DLD1 (cell line): ENCODE measurements at regions not wholly inside any gene's neighbourhood (a gene's known extent, or its start where the extent isn't known, plus 50 kb on each side); places are given as distances from the start of the nearest gene placed in this dataset.

Source experiments
- in situ Hi-C: cut with HindIII; loops from 2 replicates; pipeline ENCODE4 v1.10.0; 2017; ENCODE audit warnings: low sequenced_read_pairs

DNA sequence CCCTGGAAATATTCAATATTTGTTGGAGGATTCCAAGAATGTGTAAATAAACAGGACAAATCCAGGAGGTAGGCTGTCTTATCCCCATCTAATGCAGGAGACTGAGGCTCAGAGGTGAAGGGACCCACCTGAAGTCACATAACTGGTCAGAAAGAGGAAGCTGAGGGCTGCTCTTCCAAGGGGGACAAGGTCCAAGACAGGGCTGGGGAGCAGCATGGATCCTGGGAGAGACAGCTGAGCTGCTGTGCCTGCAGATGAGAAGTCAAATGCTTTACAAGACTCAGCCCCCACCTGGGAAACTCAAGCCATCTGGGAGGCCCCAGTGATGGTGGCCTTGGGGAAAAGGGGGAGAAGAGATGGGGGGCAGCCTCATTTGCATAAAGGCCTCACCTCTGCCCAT, 224.4 kb downstream of the PTPRU start:
- in situ Hi-C loops = no loop called here

DNA sequence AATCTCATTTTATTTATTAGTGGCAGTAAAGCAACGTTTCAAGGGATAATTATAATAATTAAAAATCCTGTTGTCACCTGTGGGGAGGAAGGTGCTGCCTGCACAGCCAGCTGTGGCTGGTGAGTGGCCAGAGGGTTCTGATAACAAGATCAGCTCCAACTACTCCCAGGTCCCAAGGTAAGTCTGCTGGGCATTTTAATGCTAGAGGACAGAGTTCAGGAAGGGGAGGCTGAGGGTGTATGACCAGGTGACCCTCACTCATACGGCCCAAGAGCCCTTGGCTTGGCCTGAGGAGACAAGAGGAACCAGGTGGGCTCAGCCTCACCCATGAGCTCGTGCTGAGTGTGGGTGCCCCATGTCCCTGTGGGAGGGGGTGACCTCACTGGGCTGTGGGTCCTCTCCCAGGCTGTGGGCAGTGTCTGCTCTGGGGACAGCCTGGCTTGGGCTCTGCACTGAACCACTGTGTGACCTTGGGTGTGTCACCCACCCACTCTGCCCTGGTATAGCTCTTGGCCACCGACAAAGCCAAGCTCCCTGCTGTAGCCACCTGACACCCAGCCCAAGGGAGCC, 223.8 kb downstream of the PTPRU start:
- in situ Hi-C loops = no loop called here

DNA sequence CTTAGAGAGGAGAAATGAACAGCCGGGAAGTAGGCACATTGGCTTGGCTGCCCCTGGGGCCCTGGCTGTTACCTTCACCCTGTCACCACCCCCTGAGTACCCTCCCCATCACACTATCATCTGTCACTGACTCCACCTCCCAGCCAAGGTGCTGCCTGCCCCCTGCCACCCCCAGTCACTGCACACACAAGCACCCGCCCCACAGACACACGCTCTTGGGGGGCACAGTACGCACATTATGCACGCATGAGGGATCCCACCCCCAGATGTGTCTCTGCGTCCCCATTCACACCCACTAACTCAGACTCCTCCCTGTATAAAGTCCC, 223.3 kb downstream of the PTPRU start:
- in situ Hi-C loops = no loop called here

DNA sequence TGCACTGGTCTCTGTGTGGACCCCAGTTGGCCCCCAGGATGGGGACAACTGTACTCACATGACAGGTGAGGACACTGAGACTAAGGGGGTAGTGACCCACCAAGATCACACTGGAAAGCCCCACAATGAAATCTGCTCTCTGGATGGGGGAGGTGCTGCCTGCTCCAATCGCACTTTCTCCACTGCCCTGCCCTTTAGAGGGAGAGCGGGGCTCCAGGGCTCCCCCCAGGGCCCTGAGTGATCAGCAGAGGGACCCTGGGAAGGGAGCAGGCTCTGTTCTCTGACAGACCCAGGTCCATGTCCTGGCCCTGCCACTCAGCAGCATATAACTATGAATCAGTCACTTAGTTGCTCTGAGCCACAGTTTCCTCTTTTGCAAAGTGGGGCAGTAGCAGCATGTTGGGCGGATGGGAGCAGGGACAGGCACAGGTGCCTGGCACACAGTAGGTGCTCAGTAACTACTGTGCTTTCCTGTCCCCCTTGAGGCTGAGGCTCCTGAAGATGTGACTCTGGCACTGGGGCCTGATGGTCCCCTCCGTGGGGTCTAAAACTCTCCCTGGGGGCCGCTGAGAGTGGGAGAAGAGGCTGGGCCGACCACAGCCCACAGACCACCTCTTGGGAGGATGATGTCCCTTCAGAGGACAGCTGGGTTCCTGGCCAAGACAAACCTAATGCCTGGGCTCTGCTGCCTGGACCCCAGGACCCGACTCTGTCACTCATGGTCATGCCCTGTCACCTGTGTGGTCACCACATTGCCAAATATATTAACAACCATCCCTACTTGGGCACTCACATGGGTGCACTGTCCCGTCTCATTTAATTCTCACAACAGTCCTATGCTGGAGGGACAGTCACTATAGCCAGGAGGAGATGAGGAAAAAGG, 222.7 kb downstream of the PTPRU start:
- in situ Hi-C loops = no loop called here

DNA sequence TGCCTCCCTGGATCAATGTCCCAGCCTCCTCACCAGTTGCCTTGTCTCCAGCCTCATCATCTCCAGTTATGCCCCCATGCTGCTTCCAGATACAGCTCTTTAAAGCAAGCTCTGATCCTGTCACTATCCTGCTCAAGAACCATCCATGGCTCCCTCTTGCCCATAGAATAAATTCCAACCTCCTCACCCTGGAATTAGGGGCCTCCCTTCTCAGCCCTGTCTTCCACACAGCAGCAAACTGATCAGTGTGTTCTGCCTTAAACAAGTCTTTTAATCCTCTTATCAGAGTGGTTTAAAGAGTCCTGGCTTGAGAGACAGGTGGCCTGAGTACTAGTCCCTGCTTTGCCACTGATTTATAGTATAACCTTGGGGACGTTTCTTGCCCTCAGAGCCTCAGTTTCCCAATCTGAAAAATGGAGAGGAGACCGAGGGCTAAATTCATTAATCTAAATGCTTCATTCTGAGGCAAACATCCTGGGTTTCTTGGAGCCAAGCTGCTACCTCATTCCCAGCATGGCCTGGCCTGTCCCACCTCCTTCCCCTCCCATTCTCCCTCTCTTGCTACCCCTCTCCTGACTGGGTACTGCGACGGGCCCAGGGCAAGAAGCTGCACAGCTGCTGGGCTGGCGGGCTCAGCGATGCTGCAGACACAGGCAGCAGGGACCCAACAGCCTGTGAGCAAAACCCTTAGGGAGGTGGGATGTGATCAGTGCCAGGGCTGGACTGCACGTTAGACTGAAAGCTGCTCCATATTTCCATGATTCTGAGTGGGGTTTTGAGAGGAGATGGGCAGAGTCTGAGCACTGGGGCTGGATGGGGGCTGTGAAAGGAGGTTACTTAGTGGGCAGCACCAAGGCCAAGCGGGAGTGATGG, 221.4 kb downstream of the PTPRU start:
- in situ Hi-C loops = no loop called here

DNA sequence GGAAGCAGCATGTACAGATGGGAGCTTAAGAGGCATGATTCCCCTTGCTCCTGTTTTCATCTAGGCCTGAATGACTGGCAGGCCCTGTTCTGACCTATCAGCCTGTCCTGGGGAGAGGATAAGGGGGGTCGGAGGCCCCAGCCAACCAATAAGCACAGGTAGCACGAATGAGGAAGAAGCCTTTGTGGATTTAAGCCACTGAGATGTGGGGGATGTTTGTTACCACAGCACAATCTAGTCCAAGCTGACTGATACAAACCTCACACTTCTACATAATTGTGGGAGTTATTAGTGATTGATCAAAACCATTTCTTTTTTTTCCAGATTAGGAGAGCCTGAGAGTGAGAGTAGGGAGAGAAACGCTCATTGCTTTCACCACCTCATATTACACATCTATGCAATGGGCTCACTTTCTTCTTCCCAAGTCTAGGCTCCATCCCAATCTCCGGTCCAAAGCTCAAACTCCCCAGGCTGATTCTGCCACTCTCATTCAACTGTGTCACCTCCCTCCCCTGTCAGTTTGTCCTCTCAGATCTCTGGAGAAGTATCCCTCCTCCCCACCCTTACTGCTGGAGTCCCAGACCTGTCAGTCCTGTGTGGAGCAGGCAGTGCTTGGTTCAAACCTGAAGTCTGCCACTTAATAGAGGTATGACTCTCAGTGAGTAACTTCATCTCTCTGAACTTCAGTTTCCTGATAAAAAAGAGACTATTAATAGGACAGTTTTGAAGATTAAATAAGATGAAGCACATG, 220.5 kb downstream of the PTPRU start:
- in situ Hi-C loops = no loop called here

DNA sequence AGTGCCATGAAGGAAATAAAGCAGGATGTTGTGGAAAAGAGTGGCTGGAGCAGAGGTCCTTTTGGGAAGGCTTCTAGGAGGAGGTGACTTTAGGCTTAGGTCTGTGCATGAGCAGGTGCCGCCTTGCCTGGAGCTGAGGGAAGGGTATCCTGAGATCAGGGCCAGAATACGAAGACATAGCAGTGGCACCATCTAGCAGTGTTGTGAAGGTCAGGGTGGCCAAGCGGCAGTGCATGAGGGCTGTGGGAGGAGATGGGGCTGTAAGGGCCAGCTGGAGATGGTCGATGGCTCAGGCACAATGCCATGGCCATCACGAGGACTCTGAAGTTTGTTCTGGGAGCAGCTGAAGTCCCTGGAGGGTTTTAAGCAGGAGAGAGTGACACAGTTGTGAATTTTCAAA, 219.5 kb downstream of the PTPRU start:
- in situ Hi-C loops = no loop called here

DNA sequence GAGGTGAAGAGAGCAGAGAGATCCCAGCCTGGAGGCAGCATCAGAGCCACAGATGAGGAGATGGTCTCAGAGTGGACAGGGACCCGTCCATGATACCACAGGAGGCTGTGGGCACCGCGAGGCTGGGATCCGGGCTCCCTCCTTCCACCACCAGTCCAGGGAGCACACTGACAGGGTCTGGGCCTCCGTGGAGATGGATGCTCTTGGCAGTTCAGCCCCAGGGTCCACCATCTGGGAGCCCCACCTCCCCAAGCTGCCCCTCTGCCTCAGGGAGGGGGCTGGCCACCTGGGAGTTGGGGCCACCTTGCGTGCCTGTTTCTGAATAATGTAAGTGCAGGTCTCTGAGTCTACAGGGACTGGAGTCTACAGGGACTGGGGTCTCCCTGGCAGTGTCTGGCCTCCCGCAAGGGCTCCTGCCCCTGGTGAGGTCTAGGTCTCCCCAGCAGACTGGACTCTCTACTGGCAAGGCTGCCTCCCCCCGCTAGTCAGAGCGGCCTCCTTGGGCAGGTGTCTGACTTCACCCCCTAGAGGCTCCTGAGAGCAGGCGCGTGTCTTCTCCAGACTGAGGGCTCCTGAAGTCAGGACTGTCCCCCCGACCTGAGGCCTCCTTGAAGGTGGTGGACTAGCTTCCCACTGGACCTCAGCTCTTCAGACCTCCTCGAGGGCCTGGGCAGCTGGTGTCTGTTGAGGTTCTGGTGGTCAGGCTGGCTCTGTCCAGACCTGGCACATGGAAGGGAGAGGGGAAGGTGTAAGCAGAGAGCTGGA, 218.5 kb downstream of the PTPRU start:
- in situ Hi-C loops = no loop called here

DNA sequence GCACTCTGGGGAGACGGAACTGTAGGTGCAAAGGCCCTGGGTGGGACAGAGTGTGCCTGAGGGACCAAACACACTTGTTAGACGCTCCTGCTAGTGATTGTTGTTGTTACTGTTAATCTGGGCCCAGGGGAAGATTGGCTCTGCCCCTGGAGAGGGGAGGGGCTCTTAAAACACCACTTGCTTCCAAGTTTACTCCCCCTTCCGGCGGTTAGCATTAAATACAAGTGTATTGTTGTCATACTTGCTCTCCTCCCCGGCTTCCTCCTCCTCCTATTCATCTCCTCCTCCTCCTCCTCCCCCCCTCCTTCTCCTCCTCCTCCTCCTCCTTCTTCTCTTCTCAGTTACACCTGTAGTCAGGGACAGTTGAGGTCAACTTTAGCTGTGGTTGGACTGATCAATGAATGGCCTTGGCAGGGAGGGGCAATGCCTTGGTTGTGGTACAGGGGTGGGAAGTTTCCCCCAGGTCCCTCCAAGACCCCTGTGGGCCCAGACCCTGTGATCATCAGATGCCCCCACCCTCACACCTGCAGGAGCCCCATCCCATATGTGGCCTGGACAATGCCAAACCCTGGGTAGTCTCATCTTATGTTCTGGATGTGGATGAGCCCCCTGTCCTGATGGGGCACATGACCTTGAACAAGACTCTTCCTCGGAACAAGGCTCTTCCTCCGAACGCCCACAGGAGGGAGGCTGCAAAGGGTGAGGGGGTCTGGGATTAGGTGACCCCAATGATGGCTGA, 217.3 kb downstream of the PTPRU start:
- in situ Hi-C loops = no loop called here

DNA sequence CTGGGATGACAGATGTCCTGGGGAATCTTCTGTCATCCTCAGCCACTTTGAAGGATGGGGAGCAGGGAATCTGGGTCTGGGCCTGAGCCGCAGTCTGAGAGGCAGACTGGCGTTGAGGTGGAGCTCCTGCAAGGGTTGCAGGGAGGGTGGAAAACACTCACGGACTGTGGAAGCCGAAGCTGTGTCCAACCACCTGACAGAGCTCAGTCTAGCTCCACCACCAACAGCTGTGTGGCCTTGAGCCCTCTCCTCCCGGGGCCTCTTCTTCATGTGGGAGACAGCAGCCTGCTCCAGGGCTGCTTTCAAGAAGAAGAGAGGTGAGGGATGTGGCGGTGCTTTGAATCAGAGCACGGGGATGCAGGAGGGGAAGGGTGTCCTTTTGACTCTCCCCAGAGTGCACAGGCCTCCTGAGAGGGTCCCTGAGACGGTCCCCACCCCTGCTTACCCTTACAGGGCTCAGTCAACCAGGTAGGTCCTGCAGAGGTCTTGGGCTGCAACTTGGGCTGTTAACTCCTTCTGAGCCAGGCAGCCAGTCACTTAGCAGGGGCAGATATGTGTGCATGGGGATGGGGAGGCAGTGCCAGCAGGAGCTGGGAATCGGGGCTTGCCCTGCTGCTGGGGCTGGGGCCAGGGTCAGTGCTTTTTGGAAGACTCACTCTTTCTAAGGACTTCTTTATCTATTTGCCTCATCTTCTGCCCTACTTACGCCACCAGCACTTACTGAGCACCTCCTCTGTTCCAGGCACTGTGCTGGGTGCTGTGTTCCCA, 216.3 kb downstream of the PTPRU start:
- in situ Hi-C loops = no loop called here

DNA sequence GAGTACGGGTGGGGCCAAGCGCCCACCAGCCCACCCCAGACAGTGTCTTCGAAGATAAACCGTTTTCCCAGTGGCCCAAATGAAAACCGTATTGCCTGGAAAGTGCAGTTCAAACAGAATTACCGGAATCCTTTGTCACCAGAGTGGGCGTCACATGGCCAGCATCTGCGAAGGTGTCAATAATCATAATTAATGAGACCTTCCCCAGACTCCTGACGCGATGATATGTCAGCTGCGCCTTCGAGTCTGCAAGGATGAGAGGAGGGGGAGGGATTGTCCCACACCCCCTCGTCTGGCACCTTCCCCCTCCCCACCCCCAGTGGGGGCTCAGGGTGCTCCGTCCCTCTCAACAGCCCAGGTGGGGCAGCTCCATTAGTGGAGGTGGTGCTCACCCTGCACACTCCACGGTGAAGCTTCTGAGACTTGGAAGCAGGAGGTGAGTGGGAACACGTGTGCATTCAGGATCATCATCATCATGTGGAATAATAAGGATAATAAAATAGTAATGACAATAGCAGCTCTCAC, 215.1 kb downstream of the PTPRU start:
- in situ Hi-C loops = no loop called here

DNA sequence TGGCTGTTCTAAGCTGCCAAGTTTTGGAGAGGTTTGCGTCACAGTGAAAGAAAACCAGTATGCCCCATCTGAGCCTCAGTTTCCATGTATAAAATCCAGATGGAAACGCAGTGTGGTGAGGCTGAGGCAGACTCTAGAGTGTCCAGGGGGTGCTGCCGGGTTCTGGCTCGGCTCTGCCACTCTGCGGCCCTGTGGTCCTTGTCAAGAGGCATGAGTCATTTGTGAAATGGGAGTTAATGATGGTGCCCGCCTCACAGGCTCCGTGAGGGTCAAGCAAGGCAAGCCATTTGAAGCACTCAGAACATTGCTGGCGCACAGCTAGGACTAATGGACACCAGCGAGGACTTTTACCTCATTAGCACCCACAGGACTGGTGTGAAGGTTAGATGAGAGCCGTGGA, 214.3 kb downstream of the PTPRU start:
- in situ Hi-C loops = no loop called here

DNA sequence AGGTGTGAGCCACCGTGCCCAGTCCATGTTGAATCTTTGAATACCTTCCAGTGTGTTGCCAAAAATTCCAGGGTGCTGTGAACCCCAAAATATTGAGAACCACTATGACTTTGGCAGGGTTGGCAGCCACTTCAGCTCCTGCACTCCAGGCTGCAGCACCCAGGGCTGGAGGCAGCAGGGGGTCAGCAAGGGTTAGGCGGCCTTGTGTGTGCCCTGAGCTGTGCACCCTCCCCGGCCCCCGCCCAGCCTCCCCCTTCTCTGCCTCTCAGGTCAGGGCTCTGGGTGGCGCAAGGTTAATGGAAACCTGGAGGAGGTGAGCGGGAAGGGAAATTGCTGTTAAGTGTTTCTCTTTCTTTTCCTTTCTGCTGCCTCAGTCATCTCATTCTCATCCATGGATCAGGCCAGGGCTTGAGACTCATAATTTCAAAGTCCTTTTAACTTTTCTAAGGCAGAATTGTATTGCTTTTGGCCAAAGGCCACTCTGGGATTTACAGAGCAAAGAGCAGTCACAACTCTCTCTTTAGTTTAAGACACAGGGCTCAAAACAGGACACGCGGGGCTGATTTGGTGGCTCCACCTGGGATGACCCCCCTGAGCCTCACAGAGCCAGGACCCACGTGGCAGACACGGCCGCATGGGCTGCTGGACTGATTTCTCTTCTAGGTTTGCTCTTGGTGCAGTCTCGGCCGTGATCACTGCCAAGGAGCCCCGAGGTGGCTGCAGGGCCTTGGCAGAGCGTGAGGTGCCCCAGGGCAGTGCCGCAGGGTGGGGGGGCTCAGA, 212.3 kb downstream of the PTPRU start:
- in situ Hi-C loops = no loop called here

DNA sequence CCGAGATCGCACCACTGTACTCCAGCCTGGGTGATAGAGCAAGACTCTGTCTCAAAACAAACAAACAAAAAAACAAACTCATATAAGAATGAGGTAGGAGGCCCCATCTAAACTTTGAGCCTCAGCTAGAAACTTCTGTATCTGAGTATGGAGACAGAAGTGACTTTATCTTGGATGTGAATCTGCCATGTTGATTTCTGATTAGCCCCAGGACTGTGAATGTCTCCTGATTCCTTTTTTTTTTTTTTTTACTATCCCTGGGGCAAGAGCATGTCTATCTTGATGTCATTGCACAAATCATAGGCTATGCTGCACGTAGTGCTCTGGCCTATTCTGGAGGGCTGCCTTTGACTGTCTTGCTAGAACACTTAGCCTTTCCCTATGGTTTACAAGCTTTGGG, 211.0 kb downstream of the PTPRU start:
- in situ Hi-C loops = no loop called here

DNA sequence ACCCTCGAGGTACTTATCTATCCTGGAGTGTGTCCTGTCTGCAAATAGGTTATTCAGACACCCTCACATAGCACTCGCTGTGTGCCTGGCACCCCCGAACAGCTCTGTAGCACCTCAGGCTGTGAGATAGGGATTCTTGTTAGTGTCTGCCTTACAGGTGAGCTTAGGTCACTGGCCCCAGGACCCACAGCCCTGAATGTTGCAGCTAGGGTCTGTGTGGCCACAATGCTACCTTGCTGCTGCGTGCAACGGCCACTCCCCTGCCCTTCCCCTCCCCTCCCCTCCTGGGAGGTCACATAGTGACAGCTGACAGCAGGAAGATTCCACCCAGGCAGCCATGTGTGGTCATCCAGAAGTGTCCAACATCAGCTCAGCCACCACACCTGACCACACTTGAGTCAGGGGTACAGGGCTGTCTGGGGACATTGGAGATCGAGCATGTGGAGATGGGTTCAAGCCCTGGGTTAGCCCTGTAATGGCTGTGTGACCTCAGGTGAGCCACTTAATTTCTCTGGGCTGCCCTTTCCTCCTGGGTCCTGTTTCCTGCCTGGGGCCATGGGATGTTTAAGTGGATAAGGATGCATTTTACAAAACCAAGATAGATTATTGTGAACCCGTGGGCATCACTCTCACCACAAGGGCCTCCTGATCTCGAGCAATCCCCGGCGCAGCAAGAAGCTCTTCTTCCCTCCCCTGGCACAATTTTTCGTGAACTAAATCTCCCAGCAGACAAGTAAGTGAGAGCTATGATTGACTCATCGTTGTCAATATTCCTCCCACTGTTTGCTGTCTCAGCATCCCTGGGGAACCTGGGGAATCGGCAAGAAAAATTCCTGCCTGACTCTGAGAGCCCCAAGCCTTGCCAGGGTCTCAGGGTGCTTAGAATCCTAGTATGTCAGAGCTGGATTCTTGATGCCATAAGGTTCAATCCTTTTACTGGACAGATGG, 208.7 kb downstream of the PTPRU start:
- in situ Hi-C loops = no loop called here

DNA sequence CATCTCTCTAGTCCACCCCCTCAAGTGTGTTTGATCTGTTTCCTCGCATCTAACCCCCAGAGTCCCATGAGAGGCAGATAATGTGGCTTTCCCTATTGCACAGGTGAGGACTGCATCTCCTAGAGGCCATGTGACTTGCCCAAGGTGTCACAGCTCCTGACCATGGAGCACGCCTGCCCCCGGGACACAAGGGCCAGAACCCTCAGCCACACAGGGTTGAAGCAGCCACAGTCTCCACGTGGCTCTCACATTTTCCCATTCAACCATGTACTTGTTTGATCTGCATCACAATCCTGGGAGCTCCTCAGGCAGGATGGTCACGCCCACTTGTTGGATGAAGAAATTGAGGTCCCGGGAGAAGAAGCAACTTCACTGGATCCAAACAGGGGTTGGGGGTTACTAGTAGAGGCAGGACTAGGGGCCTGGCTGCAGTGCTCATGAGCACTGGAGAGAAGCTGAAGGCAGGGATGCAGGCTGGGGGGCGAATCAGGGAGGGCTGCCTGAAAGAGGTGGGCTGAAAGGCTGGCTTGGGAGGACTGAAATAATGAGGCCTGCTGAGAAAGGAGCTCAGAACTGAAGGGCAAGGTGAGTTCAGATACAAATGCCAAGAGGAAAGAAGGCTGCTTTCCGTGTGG, 207.9 kb downstream of the PTPRU start:
- in situ Hi-C loops = no loop called here
